Natural killer cell (primary cell): ENCODE measurements at regions not wholly inside any gene's neighbourhood (a gene's known extent, or its start where the extent isn't known, plus 50 kb on each side); places are given as distances from the start of the nearest gene placed in this dataset.

Experiments
- ATAC-seq, 3 donors: fragments of 150-1000 bp in 2 of 3; fragments of 200-7000 bp in 1 of 3; cut with Tn5 transposase; 1 replicate in 1 of 3; 2 replicates in 2 of 3; pipeline ENCODE4 v1.10.0; 2021; ENCODE audit warnings: mild to moderate bottlenecking in 2 of 3, moderate library complexity in 2 of 3
- DNase-seq, 2 donors: peaks; one replicate each; pipeline versions ENCODE4 v3.0.0 to v3.0.0-alpha.2; 2013 to 2021; ENCODE audit warnings: mixed read lengths in 1 of 2
- H3K27ac ChIP-seq: one replicate; pipeline ENCODE4 v1.5.1; 2013; ENCODE audit warnings: mild to moderate bottlenecking, low read length
- H3K27me3 ChIP-seq: one replicate; pipeline ENCODE4 v1.6.1; 2013; ENCODE audit warnings: low read length; ENCODE audit not compliant: control insufficient read depth, insufficient read depth
- H3K36me3 ChIP-seq: one replicate; pipeline ENCODE4 v1.6.1; 2013; ENCODE audit warnings: low read length; ENCODE audit not compliant: control insufficient read depth, insufficient read depth
- H3K4me1 ChIP-seq: one replicate; pipeline ENCODE4 v1.6.1; 2013; ENCODE audit warnings: low read length; ENCODE audit not compliant: control insufficient read depth, insufficient read depth
- H3K4me3 ChIP-seq: one replicate; pipeline ENCODE4 v1.5.1; 2013; ENCODE audit warnings: low read length
- H3K9me3 ChIP-seq: one replicate; pipeline ENCODE4 v1.6.1; 2013; ENCODE audit warnings: low read length; ENCODE audit not compliant: control insufficient read depth, insufficient read depth
- H3K27ac Mint-ChIP-seq, 2 donors: one replicate each; pipeline ENCODE4 v1.8.0; 2022; ENCODE audit warnings: mild to moderate bottlenecking in 2 of 2, mixed read lengths in 2 of 2, moderate library complexity in 1 of 2
- H3K27me3 Mint-ChIP-seq, 2 donors: one replicate each; pipeline ENCODE4 v1.8.0; 2022; ENCODE audit warnings: low read depth in 2 of 2, mixed read lengths in 2 of 2
- H3K36me3 Mint-ChIP-seq: one replicate; pipeline ENCODE4 v1.8.0; 2022; ENCODE audit warnings: mixed read lengths
- H3K4me1 Mint-ChIP-seq, 2 donors: one replicate each; pipeline ENCODE4 v1.8.0; 2022; ENCODE audit warnings: mixed read lengths in 2 of 2
- H3K4me3 Mint-ChIP-seq: one replicate; pipeline ENCODE4 v1.8.0; 2022; ENCODE audit warnings: mild to moderate bottlenecking, moderate library complexity, mixed read lengths
- H3K9me3 Mint-ChIP-seq, 2 donors: one replicate each; pipeline ENCODE4 v1.8.0; 2022; ENCODE audit warnings: mixed read lengths in 2 of 2
- CTCF ChIP-seq: fragments of 200-600 bp; IDR thresholded peaks from one replicate; pipeline ENCODE4 v1.8.0; 2022; ENCODE audit warnings: antibody characterized with exemption
- WGBS: methylation state at CpG from one replicate; pipeline ENCODE4 v1.1.7; 2013; ENCODE audit warnings: missing lambda C conversion rate; ENCODE audit not compliant: insufficient coverage; 5-methylcytosine and 5-hydroxymethylcytosine counted together
- intact Hi-C: fragments of 100-400 bp; cut with micrococcal nuclease; formaldehyde crosslinking; loops from one replicate; pipeline ENCODE4 v1.14.2; 2022

- Mint-ChIP-seq H3K36me3 (no peaks in the 10 kb centered on the region), H3K9me3 (no peaks in the 10 kb centered on the region), H3K27me3 (peaks cover 5 to 9% of the 10 kb centered on the region in 2 donors), H3K4me3 (no peak overlapping the region), H3K27ac (no peak overlapping the region), H3K4me1 (no peaks in the 10 kb centered on the region)
- intact Hi-C loops, result no loop called here
- TF ChIP-seq CTCF, result no peak
- H3K27ac ChIP-seq, result no peak overlapping the region
- no peaks in the 10 kb centered on the region for H3K27me3 ChIP-seq
- no peak for DNase-seq
- WGBS, result 93% methylated on average over 2 of the region's 2 CpGs
- no peaks in the 10 kb centered on the region for H3K4me1 ChIP-seq
- H3K36me3 ChIP-seq, result no peaks in the 10 kb centered on the region
- no peaks in the 10 kb centered on the region for H3K9me3 ChIP-seq
- no peak for ATAC-seq
- no peak overlapping the region for H3K4me3 ChIP-seq
Observed at GRCh38 chr5:108696951-108697715, 50.6 kb upstream of the FER start.

- Histone ChIP-seq H3K27ac (no peak overlapping the region), H3K4me3 (no peak overlapping the region), H3K36me3 (no peaks in the 10 kb centered on the region), H3K27me3 (no peaks in the 10 kb centered on the region), H3K4me1 (no peaks in the 10 kb centered on the region), H3K9me3 (no peaks in the 10 kb centered on the region)
- ATAC-seq (no peak), DNase-seq (no peak)
- H3K27ac Mint-ChIP-seq, result no peak overlapping the region
- H3K9me3 Mint-ChIP-seq, result no peaks in the 10 kb centered on the region
- no peak overlapping the region for H3K4me3 Mint-ChIP-seq
- no peaks in the 10 kb centered on the region for H3K4me1 Mint-ChIP-seq
- TF ChIP-seq CTCF, result no peak
- 86% methylated on average over 2 of the region's 5 CpGs for WGBS
- intact Hi-C loops, result no loop called here
- no peaks in the 10 kb centered on the region for H3K36me3 Mint-ChIP-seq
- peaks cover 5 to 9% of the 10 kb centered on the region in 2 donors for H3K27me3 Mint-ChIP-seq
Observed at GRCh38 chr5:108696407-108696806, 51.3 kb upstream of the FER start.

- intact Hi-C loops, result loop anchor here (10.0 kb wide), 1 partner anchor 406 kb away; no protein-coding TSS in a partner anchor
- Histone ChIP-seq H3K4me1 (no peaks in the 10 kb centered on the region), H3K36me3 (no peaks in the 10 kb centered on the region), H3K9me3 (no peaks in the 10 kb centered on the region), H3K27me3 (no peaks in the 10 kb centered on the region), H3K27ac (no peak overlapping the region), H3K4me3 (no peak overlapping the region)
- Mint-ChIP-seq H3K36me3 (no peaks in the 10 kb centered on the region), H3K27me3 (no peaks in the 10 kb centered on the region), H3K9me3 (no peaks in the 10 kb centered on the region), H3K4me3 (no peak overlapping the region), H3K27ac (no peak overlapping the region), H3K4me1 (no peaks in the 10 kb centered on the region)
- no peak for ATAC-seq
- no peak for TF ChIP-seq CTCF
- DNase-seq, result no peak
Observed at GRCh38 chr5:108688485-108688884, 59.2 kb upstream of the FER start.
